ENCODE measurements at regions not wholly inside any gene's neighbourhood (a gene's known extent, or its start where the extent isn't known, plus 50 kb on each side); places are given as distances from the start of the nearest gene placed in this dataset.

DNA sequence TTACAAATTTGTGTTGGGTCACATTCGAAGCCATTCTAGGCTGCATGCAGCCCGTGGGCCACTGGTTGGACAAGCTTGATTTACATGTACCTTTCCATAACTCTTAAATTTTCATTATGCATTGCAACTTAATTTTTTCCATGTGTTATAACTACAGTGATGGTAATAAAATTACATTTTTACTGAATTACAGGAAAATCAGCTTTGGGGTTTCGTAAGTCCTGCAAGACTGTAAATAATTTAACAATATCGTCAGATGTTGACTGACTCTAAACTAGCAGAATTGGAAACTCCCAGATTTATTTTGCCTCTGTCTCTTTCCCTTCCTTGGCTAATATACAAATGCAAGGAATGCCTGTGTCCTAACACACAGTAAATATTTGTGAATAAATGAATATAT is 88.0 kb upstream of the RAPGEF2 start:
- ATAC-seq = no peak
- TF ChIP-seq, protein P1, sequence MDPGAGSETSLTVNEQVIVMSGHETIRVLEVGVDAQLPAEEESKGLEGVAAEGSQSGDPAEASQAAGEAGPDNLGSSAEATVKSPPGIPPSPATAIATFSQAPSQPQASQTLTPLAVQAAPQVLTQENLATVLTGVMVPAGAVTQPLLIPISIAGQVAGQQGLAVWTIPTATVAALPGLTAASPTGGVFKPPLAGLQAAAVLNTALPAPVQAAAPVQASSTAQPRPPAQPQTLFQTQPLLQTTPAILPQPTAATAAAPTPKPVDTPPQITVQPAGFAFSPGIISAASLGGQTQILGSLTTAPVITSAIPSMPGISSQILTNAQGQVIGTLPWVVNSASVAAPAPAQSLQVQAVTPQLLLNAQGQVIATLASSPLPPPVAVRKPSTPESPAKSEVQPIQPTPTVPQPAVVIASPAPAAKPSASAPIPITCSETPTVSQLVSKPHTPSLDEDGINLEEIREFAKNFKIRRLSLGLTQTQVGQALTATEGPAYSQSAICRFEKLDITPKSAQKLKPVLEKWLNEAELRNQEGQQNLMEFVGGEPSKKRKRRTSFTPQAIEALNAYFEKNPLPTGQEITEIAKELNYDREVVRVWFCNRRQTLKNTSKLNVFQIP (CRISPR knock-in tag; IDR thresholded peaks at IDR 0.05; ENCODE audit: borderline replicate concordance, low read depth) = no peak
- TF ChIP-seq, protein P2, sequence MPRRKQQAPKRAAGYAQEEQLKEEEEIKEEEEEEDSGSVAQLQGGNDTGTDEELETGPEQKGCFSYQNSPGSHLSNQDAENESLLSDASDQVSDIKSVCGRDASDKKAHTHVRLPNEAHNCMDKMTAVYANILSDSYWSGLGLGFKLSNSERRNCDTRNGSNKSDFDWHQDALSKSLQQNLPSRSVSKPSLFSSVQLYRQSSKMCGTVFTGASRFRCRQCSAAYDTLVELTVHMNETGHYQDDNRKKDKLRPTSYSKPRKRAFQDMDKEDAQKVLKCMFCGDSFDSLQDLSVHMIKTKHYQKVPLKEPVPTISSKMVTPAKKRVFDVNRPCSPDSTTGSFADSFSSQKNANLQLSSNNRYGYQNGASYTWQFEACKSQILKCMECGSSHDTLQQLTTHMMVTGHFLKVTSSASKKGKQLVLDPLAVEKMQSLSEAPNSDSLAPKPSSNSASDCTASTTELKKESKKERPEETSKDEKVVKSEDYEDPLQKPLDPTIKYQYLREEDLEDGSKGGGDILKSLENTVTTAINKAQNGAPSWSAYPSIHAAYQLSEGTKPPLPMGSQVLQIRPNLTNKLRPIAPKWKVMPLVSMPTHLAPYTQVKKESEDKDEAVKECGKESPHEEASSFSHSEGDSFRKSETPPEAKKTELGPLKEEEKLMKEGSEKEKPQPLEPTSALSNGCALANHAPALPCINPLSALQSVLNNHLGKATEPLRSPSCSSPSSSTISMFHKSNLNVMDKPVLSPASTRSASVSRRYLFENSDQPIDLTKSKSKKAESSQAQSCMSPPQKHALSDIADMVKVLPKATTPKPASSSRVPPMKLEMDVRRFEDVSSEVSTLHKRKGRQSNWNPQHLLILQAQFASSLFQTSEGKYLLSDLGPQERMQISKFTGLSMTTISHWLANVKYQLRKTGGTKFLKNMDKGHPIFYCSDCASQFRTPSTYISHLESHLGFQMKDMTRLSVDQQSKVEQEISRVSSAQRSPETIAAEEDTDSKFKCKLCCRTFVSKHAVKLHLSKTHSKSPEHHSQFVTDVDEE (CRISPR knock-in tag; IDR thresholded peaks at IDR 0.05) = no peak
- no peak for TF ChIP-seq ZNF565 (CRISPR knock-in tag; conservative IDR thresholded peaks at IDR 0.05; ENCODE audit: low read depth)

DNA sequence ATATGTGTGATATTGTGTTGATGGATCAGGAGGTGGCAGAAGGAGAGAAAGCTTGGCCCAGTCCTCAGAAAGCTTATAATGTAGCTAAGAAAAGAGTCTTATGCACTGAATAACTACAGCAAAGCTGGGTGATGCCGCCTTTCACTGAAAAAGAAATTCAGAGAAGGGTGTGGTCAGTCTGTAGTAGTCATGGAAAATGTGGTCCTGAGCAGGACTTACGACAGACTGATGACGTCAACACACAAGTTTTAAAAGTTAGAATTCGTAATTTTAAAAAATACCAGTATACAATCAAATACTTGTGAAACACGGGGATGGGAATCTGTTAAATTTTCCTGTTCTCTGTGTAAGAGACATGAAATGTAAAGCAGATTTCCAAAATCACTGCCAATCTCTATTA is 87.0 kb upstream of the RAPGEF2 start:
- TF ChIP-seq PPARA (CRISPR knock-in tag; IDR thresholded peaks at IDR 0.05; ENCODE audit: borderline replicate concordance) (no peak), CSDC2 (CRISPR knock-in tag; IDR thresholded peaks at IDR 0.05) (no peak), ISL1 (CRISPR knock-in tag; IDR thresholded peaks at IDR 0.05) (no peak), SNAI2 (CRISPR knock-in tag; IDR thresholded peaks at IDR 0.05) (no peak), ZNF70 (CRISPR knock-in tag; IDR thresholded peaks at IDR 0.05) (no peak), ZC3H10 (CRISPR knock-in tag; IDR thresholded peaks at IDR 0.05) (no peak), ZFP3 (CRISPR knock-in tag; IDR thresholded peaks at IDR 0.05) (no peak), ZNF8 (CRISPR knock-in tag; IDR thresholded peaks at IDR 0.05) (no peak), OSR1 (CRISPR knock-in tag; IDR thresholded peaks at IDR 0.05) (no peak), GLIS3 (CRISPR knock-in tag; IDR thresholded peaks at IDR 0.05) (no peak), BACH2 (CRISPR knock-in tag; IDR thresholded peaks at IDR 0.05; ENCODE audit: borderline replicate concordance) (no peak), TCF4 (CRISPR knock-in tag; IDR thresholded peaks at IDR 0.05; ENCODE audit: borderline replicate concordance) (no peak), ARNTL (CRISPR knock-in tag; IDR thresholded peaks at IDR 0.05; ENCODE audit: borderline replicate concordance, low read depth) (no peak), TOX (CRISPR knock-in tag; IDR thresholded peaks at IDR 0.05; ENCODE audit: borderline replicate concordance) (no peak)
- TF ChIP-seq, protein P2 (CRISPR knock-in tag; IDR thresholded peaks at IDR 0.05) = no peak
- TF ChIP-seq, protein P3, sequence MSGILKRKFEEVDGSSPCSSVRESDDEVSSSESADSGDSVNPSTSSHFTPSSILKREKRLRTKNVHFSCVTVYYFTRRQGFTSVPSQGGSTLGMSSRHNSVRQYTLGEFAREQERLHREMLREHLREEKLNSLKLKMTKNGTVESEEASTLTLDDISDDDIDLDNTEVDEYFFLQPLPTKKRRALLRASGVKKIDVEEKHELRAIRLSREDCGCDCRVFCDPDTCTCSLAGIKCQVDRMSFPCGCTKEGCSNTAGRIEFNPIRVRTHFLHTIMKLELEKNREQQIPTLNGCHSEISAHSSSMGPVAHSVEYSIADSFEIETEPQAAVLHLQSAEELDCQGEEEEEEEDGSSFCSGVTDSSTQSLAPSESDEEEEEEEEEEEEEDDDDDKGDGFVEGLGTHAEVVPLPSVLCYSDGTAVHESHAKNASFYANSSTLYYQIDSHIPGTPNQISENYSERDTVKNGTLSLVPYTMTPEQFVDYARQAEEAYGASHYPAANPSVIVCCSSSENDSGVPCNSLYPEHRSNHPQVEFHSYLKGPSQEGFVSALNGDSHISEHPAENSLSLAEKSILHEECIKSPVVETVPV (CRISPR knock-in tag; IDR thresholded peaks at IDR 0.05) = no peak
- TF ChIP-seq, protein P1 (CRISPR knock-in tag; IDR thresholded peaks at IDR 0.05; ENCODE audit: borderline replicate concordance, low read depth) = no peak
- ATAC-seq = no peak

DNA sequence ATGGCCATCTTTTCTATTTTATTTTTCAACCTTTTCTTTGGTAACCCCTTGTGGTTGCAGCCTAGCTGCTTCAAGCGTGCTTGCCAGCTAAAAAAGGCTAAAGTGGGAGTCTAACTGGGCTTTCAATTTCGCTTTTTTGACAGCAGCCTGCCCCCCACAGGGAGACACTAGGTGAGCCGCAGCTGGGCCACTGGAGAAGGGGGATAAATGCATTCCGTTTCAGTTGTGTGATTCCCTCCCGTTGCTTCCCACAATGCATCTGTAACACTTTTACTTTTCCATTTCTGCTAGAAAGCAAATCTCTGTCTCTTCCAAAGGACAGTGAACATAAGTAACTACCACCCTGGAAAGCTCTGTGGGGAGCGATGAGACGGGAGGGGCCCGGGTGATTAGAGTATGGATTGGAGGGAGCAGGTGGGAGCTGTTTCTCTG is 86.3 kb upstream of the RAPGEF2 start:
- ATAC-seq = no peak
- TF ChIP-seq ISL1 (CRISPR knock-in tag; IDR thresholded peaks at IDR 0.05) (no peak), SNAI2 (CRISPR knock-in tag; IDR thresholded peaks at IDR 0.05) (no peak), ZC3H10 (CRISPR knock-in tag; IDR thresholded peaks at IDR 0.05) (no peak), PPARA (CRISPR knock-in tag; IDR thresholded peaks at IDR 0.05; ENCODE audit: borderline replicate concordance) (no peak), ZFP3 (CRISPR knock-in tag; IDR thresholded peaks at IDR 0.05) (no peak), CSDC2 (CRISPR knock-in tag; IDR thresholded peaks at IDR 0.05) (no peak), ARNTL (CRISPR knock-in tag; IDR thresholded peaks at IDR 0.05; ENCODE audit: borderline replicate concordance, low read depth) (no peak), TOX (CRISPR knock-in tag; IDR thresholded peaks at IDR 0.05; ENCODE audit: borderline replicate concordance) (no peak)
- TF ChIP-seq, protein P2 (CRISPR knock-in tag; IDR thresholded peaks at IDR 0.05) = no peak
- TF ChIP-seq, protein P4, sequence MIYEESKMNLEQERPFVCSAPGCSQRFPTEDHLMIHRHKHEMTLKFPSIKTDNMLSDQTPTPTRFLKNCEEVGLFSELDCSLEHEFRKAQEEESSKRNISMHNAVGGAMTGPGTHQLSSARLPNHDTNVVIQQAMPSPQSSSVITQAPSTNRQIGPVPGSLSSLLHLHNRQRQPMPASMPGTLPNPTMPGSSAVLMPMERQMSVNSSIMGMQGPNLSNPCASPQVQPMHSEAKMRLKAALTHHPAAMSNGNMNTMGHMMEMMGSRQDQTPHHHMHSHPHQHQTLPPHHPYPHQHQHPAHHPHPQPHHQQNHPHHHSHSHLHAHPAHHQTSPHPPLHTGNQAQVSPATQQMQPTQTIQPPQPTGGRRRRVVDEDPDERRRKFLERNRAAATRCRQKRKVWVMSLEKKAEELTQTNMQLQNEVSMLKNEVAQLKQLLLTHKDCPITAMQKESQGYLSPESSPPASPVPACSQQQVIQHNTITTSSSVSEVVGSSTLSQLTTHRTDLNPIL (CRISPR knock-in tag; IDR thresholded peaks at IDR 0.05; ENCODE audit: low read depth) = no peak
- TF ChIP-seq, protein P5, sequence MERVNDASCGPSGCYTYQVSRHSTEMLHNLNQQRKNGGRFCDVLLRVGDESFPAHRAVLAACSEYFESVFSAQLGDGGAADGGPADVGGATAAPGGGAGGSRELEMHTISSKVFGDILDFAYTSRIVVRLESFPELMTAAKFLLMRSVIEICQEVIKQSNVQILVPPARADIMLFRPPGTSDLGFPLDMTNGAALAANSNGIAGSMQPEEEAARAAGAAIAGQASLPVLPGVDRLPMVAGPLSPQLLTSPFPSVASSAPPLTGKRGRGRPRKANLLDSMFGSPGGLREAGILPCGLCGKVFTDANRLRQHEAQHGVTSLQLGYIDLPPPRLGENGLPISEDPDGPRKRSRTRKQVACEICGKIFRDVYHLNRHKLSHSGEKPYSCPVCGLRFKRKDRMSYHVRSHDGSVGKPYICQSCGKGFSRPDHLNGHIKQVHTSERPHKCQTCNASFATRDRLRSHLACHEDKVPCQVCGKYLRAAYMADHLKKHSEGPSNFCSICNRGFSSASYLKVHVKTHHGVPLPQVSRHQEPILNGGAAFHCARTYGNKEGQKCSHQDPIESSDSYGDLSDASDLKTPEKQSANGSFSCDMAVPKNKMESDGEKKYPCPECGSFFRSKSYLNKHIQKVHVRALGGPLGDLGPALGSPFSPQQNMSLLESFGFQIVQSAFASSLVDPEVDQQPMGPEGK (CRISPR knock-in tag; IDR thresholded peaks at IDR 0.05; ENCODE audit: borderline replicate concordance) = no peak

Data from SK-N-SH treated with all-trans-retinoic acid at 6 μM for 48 hours (cell line).